ENCODE measurements at regions not wholly inside any gene's neighbourhood (a gene's known extent, or its start where the extent isn't known, plus 50 kb on each side); places are given as distances from the start of the nearest gene placed in this dataset.
"Not testable (repeated sequence)": the region's sequence is repeated elsewhere in the genome, so short reads cannot be mapped to it uniquely, and the experiment has no call there.

DNA sequence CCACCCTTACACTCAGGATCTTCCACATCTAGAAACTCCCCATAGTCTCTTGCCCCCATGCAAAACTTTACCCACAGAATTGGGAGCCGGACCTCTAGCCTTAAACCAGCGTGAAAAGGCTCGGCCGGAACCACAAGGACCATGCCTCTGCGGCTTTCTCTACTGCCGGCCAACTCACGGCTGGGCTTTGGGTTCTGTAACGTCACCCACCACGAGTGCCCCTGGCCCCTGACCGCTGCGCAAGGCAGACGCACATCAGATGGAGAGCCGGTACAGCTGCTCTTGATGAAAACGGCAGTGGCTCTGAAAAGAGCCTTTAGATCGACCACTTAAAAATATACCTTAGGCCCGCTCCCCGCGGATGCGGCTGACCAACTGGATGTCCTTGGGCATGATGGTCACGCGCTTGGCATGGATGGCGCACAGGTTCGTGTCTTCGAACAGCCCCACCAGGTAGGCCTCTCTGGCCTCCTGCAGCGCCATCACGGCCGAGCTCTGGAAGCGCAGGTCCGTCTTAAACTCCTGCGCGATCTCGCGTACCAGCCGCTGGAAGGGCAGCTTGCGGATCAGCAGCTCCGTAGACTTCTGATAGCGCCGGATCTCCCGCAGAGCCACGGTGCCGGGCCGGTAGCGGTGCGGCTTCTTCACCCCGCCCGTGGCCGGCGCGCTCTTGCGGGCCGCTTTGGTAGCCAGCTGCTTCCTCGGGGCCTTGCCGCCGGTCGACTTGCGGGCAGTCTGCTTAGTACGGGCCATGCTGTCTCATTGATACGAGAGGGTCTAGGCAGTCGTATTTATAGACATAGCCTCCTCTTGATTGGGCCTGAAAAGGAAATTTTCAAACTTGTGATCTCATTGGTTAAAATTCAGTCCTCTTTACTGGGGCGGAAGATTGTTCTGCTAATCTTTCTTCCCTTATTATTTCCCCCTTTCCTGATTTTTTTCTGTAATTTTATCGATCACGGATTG is 66.3 kb downstream of the FAM72C start:
- H3K36me3 ChIP-seq (ENCODE audit: control insufficient read depth in 2 of 2, insufficient read depth in 2 of 2, low read length in 2 of 2); H3K9ac ChIP-seq (ENCODE audit: low read length in 2 of 2); H3K9me3 ChIP-seq (ENCODE audit: control insufficient read depth in 2 of 2, low read length in 2 of 2); H3K4me1 ChIP-seq (ENCODE audit: control insufficient read depth, insufficient read depth, low read length); H3K27me3 ChIP-seq (ENCODE audit: control insufficient read depth in 1 of 2, insufficient read depth in 2 of 2, low read length in 2 of 2); H3K27ac ChIP-seq (ENCODE audit: low read length): not testable (repeated sequence)
- H3K4me3 ChIP-seq (ENCODE audit: low read length in 2 of 2) = peak overlapping the region; percentile 40 to 74

DNA sequence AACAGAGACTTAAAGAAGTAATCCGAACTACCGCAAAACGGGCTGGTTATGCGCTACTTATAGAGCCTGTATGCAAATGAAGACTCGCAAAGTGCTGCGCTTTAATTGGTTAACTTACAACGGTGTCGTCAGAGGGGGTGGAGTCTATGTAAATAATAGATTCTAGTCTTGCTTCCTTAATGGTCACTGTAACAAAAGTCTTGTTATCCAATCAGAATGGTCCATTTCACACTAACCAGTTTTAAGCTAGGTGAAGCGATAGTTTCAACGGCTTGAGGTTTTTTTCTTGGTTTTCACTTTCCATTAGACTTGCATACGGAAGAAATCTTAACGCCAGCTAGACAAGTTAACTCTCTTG is 67.2 kb downstream of the FAM72C start:
- H3K9me3 ChIP-seq (ENCODE audit: control insufficient read depth in 2 of 2, low read length in 2 of 2); H3K27me3 ChIP-seq (ENCODE audit: control insufficient read depth in 1 of 2, insufficient read depth in 2 of 2, low read length in 2 of 2); H3K36me3 ChIP-seq (ENCODE audit: control insufficient read depth in 2 of 2, insufficient read depth in 2 of 2, low read length in 2 of 2); H3K4me1 ChIP-seq (ENCODE audit: control insufficient read depth, insufficient read depth, low read length); H3K27ac ChIP-seq (ENCODE audit: low read length); H3K9ac ChIP-seq (ENCODE audit: low read length in 2 of 2): not testable (repeated sequence)
- H3K4me3 ChIP-seq (ENCODE audit: low read length in 2 of 2) = peak overlapping the region; percentile 62 to 71

GRCh38 chr1:143903899-143904621 is 67.7 kb downstream of the FAM72C start:
- Histone ChIP-seq H3K9ac (ENCODE audit: low read length in 2 of 2) (peak overlapping the region in 1 of 2 donors; percentile 36), H3K4me3 (ENCODE audit: low read length in 2 of 2) (peak overlapping the region; percentile 62 to 71)
- H3K9me3 ChIP-seq (ENCODE audit: control insufficient read depth in 2 of 2, low read length in 2 of 2); H3K27ac ChIP-seq (ENCODE audit: low read length); H3K36me3 ChIP-seq (ENCODE audit: control insufficient read depth in 2 of 2, insufficient read depth in 2 of 2, low read length in 2 of 2); H3K27me3 ChIP-seq (ENCODE audit: control insufficient read depth in 1 of 2, insufficient read depth in 2 of 2, low read length in 2 of 2); H3K4me1 ChIP-seq (ENCODE audit: control insufficient read depth, insufficient read depth, low read length): not testable (repeated sequence)

DNA sequence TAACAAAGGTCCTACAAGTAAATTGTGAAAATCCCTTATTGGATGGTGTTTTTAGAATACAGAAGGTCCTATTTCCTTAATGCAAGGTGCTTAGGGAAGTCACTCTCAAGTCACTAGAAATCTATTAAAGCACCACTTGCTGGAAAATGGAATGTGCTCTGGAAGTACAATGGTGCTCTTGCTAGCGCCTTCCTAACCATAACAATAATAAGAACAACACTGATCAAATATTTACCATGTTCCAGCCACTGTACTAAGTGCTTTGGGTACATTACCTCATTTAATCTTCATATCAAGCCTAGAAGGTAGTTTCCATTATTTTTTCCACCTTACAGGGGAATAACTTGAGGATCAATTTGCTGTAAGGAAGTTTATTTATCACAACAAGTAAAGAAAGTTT is 75.4 kb downstream of the FAM72C start:
- H3K27ac ChIP-seq (ENCODE audit: low read length); H3K4me3 ChIP-seq (ENCODE audit: low read length in 2 of 2); H3K4me1 ChIP-seq (ENCODE audit: control insufficient read depth, insufficient read depth, low read length); H3K9me3 ChIP-seq (ENCODE audit: control insufficient read depth in 2 of 2, low read length in 2 of 2); H3K27me3 ChIP-seq (ENCODE audit: control insufficient read depth in 1 of 2, insufficient read depth in 2 of 2, low read length in 2 of 2); H3K9ac ChIP-seq (ENCODE audit: low read length in 2 of 2); H3K36me3 ChIP-seq (ENCODE audit: control insufficient read depth in 2 of 2, insufficient read depth in 2 of 2, low read length in 2 of 2): not testable (repeated sequence)

GRCh38 chr1:143884932-143885574 is 86.7 kb downstream of the FAM72C start:
- not testable (repeated sequence) for H3K27ac ChIP-seq (ENCODE audit: low read length); H3K36me3 ChIP-seq (ENCODE audit: control insufficient read depth in 2 of 2, insufficient read depth in 2 of 2, low read length in 2 of 2); H3K9ac ChIP-seq (ENCODE audit: low read length in 2 of 2); H3K27me3 ChIP-seq (ENCODE audit: control insufficient read depth in 1 of 2, insufficient read depth in 2 of 2, low read length in 2 of 2); H3K4me1 ChIP-seq (ENCODE audit: control insufficient read depth, insufficient read depth, low read length); H3K4me3 ChIP-seq (ENCODE audit: low read length in 2 of 2); H3K9me3 ChIP-seq (ENCODE audit: control insufficient read depth in 2 of 2, low read length in 2 of 2)

DNA sequence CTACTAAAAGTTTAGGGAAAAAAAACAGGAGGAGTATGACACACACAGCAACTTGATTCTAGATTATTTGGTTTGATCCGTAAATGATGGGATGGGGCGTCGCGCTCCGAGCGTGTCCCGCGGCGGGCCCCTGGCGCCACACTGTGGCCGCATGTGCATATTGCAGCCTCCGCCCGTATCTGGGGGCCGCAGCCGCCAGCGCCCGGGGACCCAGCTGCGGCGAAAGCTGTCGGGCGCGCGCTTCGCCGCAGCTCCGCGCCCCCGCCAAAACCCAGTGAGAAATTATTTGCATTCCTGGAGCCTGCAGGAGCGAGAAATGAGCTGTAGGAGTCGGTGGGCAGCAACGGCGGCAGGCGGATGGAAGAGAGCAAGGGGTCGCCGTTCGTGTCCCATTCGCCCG is 87.3 kb downstream of the FAM72C start:
- H3K27me3 ChIP-seq (ENCODE audit: control insufficient read depth in 1 of 2, insufficient read depth in 2 of 2, low read length in 2 of 2); H3K9ac ChIP-seq (ENCODE audit: low read length in 2 of 2); H3K4me3 ChIP-seq (ENCODE audit: low read length in 2 of 2); H3K4me1 ChIP-seq (ENCODE audit: control insufficient read depth, insufficient read depth, low read length); H3K9me3 ChIP-seq (ENCODE audit: control insufficient read depth in 2 of 2, low read length in 2 of 2); H3K36me3 ChIP-seq (ENCODE audit: control insufficient read depth in 2 of 2, insufficient read depth in 2 of 2, low read length in 2 of 2); H3K27ac ChIP-seq (ENCODE audit: low read length): not testable (repeated sequence)

GRCh38 chr1:143879757-143880536 is 91.8 kb downstream of the FAM72C start:
- not testable (repeated sequence) for H3K36me3 ChIP-seq (ENCODE audit: control insufficient read depth in 2 of 2, insufficient read depth in 2 of 2, low read length in 2 of 2); H3K27me3 ChIP-seq (ENCODE audit: control insufficient read depth in 1 of 2, insufficient read depth in 2 of 2, low read length in 2 of 2); H3K4me1 ChIP-seq (ENCODE audit: control insufficient read depth, insufficient read depth, low read length); H3K9ac ChIP-seq (ENCODE audit: low read length in 2 of 2); H3K27ac ChIP-seq (ENCODE audit: low read length); H3K4me3 ChIP-seq (ENCODE audit: low read length in 2 of 2); H3K9me3 ChIP-seq (ENCODE audit: control insufficient read depth in 2 of 2, low read length in 2 of 2)

DNA sequence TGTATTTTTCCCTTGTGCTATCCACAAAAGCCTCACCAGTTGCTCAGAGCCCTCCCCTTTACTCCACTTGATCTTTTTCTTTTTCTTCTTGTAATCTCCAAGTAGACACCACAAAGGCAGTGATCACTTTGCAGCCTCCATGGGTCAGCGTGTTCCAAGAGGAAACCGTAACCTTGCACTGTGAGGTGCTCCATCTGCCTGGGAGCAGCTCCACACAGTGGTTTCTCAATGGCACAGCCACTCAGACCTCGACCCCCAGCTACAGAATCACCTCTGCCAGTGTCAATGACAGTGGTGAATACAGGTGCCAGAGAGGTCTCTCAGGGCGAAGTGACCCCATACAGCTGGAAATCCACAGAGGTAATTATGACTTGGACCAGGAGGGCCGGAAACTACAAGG is 95.8 kb downstream of the FAM72C start:
- H3K27me3 ChIP-seq (ENCODE audit: control insufficient read depth in 1 of 2, insufficient read depth in 2 of 2, low read length in 2 of 2); H3K4me1 ChIP-seq (ENCODE audit: control insufficient read depth, insufficient read depth, low read length); H3K4me3 ChIP-seq (ENCODE audit: low read length in 2 of 2): not testable (repeated sequence)

DNA sequence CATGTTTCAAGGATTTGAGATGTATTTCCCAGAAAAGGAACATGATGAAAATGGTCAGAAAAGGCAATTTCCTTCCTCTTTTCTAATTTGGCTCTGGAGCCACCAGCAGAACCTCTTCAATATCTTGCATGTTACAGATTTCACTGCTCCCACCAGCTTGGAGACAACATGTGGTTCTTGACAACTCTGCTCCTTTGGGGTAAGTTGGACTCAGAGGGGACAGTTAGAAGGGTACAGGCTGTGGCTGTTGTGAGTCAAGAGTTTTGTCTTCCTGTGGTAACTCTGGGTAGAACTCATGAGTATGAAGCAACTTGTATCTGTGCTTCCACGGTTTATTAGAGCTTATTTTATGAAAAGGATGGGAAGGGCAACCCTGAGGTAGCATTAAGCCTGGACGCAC is 97.2 kb downstream of the FAM72C start:
- H3K9me3 ChIP-seq (ENCODE audit: control insufficient read depth in 2 of 2, low read length in 2 of 2); H3K4me3 ChIP-seq (ENCODE audit: low read length in 2 of 2); H3K4me1 ChIP-seq (ENCODE audit: control insufficient read depth, insufficient read depth, low read length); H3K27me3 ChIP-seq (ENCODE audit: control insufficient read depth in 1 of 2, insufficient read depth in 2 of 2, low read length in 2 of 2); H3K9ac ChIP-seq (ENCODE audit: low read length in 2 of 2); H3K36me3 ChIP-seq (ENCODE audit: control insufficient read depth in 2 of 2, insufficient read depth in 2 of 2, low read length in 2 of 2); H3K27ac ChIP-seq (ENCODE audit: low read length): not testable (repeated sequence)

More for the DNA sequence above, 95.8 kb downstream of the FAM72C start:
- H3K36me3 ChIP-seq (ENCODE audit: control insufficient read depth in 2 of 2, insufficient read depth in 2 of 2, low read length in 2 of 2); H3K27ac ChIP-seq (ENCODE audit: low read length); H3K9me3 ChIP-seq (ENCODE audit: control insufficient read depth in 2 of 2, low read length in 2 of 2); H3K9ac ChIP-seq (ENCODE audit: low read length in 2 of 2): not testable (repeated sequence)

GRCh38 chr1:143873650-143874049 is 98.1 kb downstream of the FAM72C start:
- not testable (repeated sequence) for H3K27me3 ChIP-seq (ENCODE audit: control insufficient read depth in 1 of 2, insufficient read depth in 2 of 2, low read length in 2 of 2); H3K4me3 ChIP-seq (ENCODE audit: low read length in 2 of 2); H3K9me3 ChIP-seq (ENCODE audit: control insufficient read depth in 2 of 2, low read length in 2 of 2); H3K27ac ChIP-seq (ENCODE audit: low read length); H3K9ac ChIP-seq (ENCODE audit: low read length in 2 of 2); H3K36me3 ChIP-seq (ENCODE audit: control insufficient read depth in 2 of 2, insufficient read depth in 2 of 2, low read length in 2 of 2); H3K4me1 ChIP-seq (ENCODE audit: control insufficient read depth, insufficient read depth, low read length)

Measured in stomach smooth muscle (tissue), 2 donors.